COLO829 (cell line): ENCODE measurements at regions not wholly inside any gene's neighbourhood (a gene's known extent, or its start where the extent isn't known, plus 50 kb on each side); places are given as distances from the start of the nearest gene placed in this dataset.

ENCODE experiments used
- DNase-seq: peaks from one replicate; pipeline ENCODE4 v3.0.0; 2012; ENCODE audit warnings: low spot score

DNA sequence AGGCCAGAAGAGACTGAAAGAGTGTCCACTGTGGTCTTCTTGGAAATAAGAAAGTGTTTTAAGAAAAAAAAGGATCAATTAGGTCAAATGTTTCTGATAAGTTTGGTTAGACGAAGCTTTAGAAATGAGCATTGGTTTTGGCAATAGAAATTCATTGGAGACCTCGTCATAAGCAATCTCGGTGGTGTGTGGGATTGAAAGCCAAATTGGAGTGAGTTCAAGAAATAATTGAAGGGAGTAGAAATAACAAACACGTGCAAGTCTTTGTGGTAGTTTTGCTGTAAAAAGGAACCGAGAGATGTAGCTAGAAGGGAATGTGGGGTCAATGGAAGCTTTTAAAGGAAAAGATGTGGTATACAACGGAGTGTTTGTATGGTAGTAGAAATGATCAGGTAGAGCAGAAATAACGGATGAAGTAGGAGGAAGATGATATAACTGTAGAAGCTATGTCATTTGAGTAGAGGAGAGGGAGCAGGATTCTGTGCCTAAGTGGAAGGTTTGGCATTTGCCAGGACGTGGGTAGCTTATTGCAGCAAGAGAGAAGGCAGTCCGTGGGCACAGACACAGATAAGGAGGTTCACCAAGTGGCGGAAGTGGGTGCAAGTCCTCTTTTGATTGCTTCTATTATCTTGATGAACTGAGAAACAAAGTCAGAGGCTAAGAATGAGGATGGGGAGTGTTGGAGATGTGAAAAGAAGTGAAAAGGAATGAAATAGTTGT, 146.2 kb downstream of the DACT1 start:
- DNase-seq = no peak

- no peak for DNase-seq
Measured at GRCh38 chr14:58784931-58785330, 147.2 kb downstream of the DACT1 start.

DNA sequence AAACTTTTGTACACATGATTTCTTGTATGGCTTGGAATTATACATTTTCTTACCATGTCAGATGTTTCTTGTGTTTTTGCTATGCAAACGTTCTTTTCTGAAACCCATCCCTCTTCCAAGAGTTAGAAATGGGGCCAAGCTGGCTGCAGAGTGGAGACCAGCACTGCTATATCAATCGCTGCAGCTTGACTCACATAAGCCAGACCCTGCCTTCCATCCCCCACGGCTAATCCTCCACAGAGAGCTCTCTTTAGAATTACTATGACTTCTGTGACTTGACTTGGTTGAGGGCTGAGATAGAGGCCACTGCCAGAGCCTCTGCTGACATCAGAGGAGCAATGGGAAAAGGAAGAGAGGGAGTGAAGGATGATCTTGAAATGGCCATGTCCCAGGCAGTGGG, 147.9 kb downstream of the DACT1 start:
- DNase-seq = no peak

DNA sequence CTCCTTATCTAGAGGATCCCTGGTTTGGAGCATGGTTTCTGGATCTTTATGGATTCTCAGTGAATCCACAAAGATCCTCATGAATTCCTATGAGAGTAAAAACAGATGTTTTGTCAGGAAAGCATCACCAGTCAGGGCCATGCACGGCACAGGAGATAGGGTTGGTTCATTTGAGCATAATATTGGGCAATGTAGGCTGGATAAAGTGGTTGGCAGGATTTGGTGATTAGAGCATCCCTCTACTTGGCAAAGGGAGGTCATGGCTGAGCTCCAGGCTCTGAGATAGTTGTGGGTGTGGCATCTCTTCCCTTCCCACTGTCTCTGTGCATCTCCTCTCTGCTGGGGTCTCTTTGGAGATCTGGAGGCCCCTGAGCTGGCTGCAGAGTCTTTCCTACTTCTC, 149.8 kb downstream of the DACT1 start:
- DNase-seq = no peak

DNA sequence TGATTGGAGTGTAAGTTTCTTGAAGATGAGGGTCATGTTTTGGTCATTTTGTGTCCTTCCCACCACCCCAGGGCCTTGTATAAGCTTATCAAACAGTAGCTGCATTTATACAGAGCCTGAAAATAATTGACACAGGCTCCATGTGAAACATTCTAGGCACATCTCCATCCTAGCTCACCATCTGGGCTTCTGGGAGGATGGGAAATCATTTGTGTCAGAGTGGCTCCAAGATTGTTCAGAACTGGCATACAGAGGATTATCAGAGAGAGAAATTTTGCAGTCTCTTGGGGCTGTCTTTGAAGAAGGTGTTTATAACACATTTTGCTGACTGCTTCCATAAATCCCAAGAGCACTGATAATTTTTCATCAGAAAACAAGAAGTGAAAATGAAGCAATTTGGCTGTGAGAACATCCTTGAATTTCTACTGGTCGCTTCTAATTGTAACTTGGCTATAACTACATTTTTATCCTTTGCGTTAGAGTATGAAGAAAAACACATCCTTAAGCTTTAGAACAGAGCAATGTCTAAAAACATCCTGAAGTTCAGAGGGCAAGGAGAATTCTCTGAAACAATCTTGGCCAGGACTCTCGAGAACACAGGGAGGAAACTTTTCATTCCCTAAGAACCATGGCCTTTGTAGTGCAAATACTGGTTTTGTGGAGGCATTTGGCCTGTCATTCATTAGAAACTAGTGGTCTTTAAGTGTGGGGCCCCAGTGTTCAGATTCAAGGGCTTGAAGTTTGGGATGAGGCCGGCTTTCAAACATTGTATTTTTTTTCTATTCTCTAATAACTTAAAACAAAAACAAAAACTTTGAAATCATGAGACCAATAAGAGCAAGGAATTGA, 151.1 kb downstream of the DACT1 start:
- DNase-seq = no peak

- DNase-seq = no peak
Measured at GRCh38 chr14:58789736-58790135, 152.0 kb downstream of the DACT1 start.

- DNase-seq = no peak
Measured at GRCh38 chr14:58792416-58792815, 154.7 kb downstream of the DACT1 start.

- no peak for DNase-seq
Measured at GRCh38 chr14:58793131-58793740, 155.5 kb downstream of the DACT1 start.

- no peak for DNase-seq
Measured at GRCh38 chr14:58794993-58795762, 157.4 kb downstream of the DACT1 start.

DNA sequence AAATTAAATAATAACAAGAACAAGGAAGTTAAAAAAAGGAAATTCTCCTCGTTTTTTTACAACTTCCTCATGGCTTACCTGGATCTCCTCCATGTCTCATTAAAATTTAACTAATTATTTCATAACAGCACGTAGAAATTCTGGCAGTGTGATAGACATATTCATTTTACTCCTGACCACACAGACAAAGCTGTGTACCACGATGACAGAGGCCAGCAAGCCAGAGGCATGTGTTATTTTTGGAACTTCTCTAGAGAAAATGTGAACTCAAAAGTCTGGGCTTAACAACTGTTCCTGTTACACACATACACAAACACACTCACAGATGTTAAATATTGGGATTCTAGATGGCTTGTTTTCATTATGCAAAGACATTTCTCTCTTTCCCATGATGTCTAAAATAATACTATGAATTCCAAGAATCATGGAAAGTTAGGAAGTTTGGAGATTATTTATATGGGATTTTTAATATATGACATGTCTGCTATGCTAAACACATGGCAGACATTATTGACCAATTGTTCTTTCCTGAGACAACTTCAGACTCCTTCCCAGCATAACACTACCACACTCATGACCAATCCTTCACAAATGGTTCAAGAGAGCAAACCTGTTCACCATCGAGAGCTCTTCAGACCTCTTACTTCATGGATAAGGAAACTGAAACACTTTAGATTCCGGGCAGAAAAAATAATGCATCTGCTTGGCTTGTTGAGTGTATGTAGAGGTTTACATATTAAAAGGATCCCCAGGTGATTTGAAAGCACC, 158.7 kb downstream of the DACT1 start:
- no peak for DNase-seq

DNA sequence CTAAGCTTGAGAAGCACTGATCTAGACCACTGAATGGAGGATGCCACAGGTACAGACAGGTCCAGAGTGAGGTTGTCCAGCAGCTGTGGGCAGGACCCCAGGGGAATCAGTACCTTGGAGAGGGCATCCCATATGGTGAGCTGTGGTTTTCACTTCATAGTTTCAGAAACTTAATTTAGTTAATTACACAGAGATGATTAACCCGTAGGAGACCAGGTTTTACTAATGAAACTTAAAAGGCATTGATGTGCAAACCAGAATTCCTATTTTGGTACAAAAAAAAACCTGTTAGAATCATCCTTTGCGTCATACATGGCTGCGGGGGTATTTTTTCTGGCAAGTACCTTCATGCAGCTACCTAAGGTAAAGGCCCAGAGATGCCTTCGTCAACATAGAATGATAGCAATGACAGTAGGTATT, 159.3 kb downstream of the DACT1 start:
- DNase-seq = no peak

GRCh38 chr14:58798173-58798572, 160.4 kb downstream of the DACT1 start:
- DNase-seq = no peak

DNA sequence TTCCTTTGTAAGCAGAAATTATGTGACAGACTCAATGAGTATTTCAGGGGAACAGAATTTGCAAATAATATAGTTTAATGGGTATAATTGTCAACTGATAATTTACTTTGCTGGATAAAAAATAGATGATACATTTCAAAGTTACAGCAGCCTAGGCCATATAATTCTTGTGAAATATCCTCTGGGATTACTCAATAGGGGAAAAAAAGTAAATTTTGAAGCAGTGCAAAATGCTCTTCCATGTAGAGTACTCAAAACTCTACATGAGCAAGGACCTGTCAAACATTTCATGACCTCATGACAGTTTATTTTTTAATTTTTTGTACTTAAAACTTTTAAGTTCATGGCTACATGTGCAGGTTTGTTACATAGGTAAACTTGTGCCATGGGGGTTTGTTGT, 163.3 kb downstream of the DACT1 start:
- DNase-seq = no peak

- no peak for DNase-seq
Measured at GRCh38 chr14:58805057-58805456, 167.3 kb downstream of the DACT1 start.

DNA sequence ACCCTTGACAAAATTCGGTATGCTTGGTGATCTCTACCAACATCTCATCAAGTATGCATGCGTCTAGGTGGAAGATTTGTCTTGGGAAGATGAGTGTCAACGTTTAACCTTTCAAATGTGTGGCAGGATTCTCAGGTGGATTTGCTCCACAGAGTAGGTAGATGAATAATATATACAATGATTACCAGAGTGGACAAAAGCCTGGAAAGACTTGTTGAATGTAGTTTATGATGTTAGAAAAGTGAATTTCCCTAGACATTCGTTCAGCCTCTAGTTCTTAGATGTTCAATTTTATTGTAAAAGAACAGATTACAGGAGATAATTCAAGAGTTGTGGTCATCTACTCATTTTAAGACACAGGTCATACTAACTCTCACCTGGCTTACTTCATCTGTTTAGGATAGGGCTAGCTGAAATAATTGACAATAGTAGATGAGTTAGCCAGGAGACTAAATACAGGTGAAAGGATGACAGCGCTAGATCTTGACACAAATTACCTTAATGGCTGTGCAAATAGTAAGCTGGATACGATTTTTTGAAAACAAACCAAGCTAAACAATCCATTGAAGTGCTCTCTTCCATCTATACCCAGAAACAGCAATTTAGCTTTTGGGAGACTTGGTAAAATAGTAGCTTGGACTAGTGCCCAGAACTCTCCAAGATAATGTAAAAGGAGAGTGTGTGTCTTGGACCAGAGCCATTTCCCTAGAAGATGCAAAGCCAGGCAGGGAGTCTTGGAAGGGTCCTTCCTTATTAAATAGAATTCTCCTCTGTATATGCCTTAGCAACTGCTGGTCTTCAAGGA, 168.0 kb downstream of the DACT1 start:
- no peak for DNase-seq

GRCh38 chr14:58807191-58807590, 169.4 kb downstream of the DACT1 start:
- DNase-seq = no peak

- no peak for DNase-seq
Measured at GRCh38 chr14:58808828-58809227, 171.1 kb downstream of the DACT1 start.

GRCh38 chr14:58809520-58809919, 171.8 kb downstream of the DACT1 start:
- no peak for DNase-seq

DNA sequence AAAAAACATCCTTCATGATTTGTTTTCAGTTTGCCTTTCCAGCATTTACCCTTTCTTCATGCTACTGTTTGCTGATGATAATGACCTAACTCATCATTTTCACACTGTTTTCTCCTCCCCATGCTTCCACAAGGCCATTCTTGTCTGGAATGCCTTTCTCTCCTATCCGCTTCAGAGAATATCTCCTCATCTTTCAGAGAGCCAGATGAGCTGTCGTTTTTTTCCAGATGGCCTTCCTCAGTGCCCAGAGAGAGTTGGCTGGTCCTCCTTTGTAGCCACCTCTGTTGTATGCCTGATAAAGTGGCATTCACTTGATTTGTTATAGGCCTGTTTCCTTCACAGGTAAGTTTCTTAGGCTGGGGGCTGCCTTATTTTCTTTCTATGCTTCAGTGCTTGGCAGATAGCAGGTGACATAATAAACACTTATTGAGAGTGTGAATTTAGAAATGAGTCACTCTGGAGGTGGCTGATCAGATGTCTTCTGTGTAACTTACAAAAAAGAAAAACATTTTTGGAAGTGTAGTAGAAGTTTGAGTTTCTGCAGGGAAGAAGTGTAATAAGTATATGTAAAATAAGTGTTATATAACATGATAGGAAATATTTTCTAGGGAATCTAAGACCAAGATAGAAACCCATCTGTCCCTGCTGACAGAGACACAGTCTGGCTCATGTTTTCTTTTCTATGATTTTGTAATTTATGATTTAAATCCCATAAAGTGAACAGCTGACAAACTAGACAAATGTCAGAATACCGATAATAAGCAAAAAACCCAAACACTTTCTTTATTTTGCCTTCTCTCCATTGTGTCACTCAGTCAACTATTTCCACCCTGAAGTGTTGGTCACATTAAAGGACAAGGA, 174.5 kb downstream of the DACT1 start:
- DNase-seq = no peak

DNA sequence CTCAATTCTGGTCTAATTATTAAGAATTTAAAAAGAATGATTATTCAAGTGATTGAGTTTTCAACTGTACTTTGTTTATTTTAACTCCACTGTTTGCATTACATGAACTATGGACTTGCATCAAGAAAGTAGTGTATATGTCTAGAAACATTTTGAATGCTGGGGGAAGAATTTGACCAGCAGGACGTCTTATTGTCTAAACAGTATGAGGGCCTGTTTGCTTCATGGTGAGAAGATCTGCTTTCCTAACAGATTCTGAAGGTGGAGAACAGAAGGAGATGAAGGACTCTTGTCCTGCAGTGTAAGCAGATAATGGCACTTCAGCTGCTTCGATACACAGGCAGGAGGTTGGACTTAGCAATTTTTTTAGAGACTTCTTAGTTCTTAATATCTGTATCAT, 176.0 kb downstream of the DACT1 start:
- no peak for DNase-seq
